ENCODE measurements at regions not wholly inside any gene's neighbourhood (a gene's known extent, or its start where the extent isn't known, plus 50 kb on each side); places are given as distances from the start of the nearest gene placed in this dataset.

DNA sequence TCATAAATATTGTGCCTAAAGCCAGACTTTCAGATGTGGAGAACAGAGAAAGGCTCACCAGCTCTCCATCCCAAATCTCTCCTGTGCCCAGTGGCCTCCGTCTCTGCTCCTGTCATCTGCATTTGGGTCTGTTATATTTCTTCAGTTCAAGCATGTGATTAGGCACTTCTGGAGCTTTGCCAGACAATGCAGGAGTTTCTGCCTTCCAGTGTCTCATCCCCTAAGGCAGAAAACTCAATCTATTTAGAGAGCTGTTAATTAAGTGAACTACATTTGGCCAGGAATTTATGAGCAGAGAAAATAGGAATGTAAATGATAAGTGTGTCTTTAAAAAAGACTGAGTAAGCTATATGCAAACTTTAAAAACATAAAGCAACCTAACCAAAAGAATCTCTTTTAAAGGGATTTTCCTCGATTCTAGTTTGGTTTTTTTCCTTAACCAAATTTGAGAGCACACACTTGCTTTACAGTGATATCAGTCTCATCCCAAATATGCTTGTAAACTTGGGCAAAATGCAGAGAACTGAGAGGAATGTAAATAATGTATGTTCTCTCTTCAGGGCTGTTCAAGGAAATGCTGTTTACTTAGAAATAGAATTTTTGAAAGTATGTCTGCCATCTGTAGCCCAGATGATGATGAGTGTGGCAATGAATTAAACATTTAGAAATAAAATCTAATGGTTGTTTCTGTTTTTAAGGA is 113.9 kb downstream of the ELOVL4 start:
- H2BK5ac ChIP-seq (ENCODE audit: low read depth, low read length), result no peak overlapping the region
- H3K27me3 ChIP-seq (replicated peaks in 1 of 4; ENCODE audit: control insufficient read depth in 3 of 4, extremely low read depth in 1 of 4, insufficient read depth in 3 of 4, low read length in 3 of 4), result peaks cover 0 to 1% (median 0%) of the 10 kb centered on the region in 4 experiments; a peak in 1 of 7 replicates
- H2AFZ ChIP-seq (ENCODE audit: low read length), result no peak overlapping the region
- H3K23me2 ChIP-seq (ENCODE audit: low read depth, low read length), result no peaks in the 10 kb centered on the region
- no peak for FAIRE-seq
- no peak overlapping the region for H4K91ac ChIP-seq (replicated peaks; ENCODE audit: insufficient read length, low read length)
- H3K79me2 ChIP-seq (ENCODE audit: control insufficient read depth in 1 of 2, insufficient read depth in 2 of 2, low read length in 2 of 2), result no peaks in the 10 kb centered on the region
- no peak overlapping the region for H3K56ac ChIP-seq (replicated peaks; ENCODE audit: insufficient read length, low read depth, low read length)
- WGBS, 2 experiments (ENCODE audit: extremely low coverage in 1 of 2, insufficient coverage in 1 of 2, insufficient read length in 1 of 2, insufficient replicate concordance in 2 of 2, low coverage in 1 of 2, low lambda C conversion rate in 2 of 2, missing lambda C conversion rate in 1 of 2), result 86% methylated on average over 2 of the region's 2 CpGs; no CpG with 5 or more reads in 1 of the 2 experiments
- ChIA-PET POLR2A (ENCODE audit: partially characterized antibody) (no interaction called here), CTCF (ENCODE audit: partially characterized antibody) (interaction anchor here (1.0 to 2.8 kb wide), 2 partner anchors 20 to 36 kb away, joined by 4 to 7 read pairs; no protein-coding TSS in a partner anchor)
- H2BK20ac ChIP-seq (ENCODE audit: low read length), result no peak overlapping the region
- H3K79me1 ChIP-seq (ENCODE audit: low read depth, low read length), result no peaks in the 10 kb centered on the region
- H4K5ac ChIP-seq (ENCODE audit: insufficient read length, low read depth, low read length), result no peak overlapping the region
- no peak overlapping the region for H3K4me3 ChIP-seq (ENCODE audit: extremely low read depth in 1 of 4, insufficient read depth in 2 of 4, low read depth in 3 of 4, low read length in 4 of 4)
- H2BK12ac ChIP-seq (ENCODE audit: low read depth, low read length), result no peak overlapping the region
- no peak overlapping the region for H3K4ac ChIP-seq (replicated peaks; ENCODE audit: insufficient read length, low read depth, low read length)
- no peak overlapping the region for H3K9ac ChIP-seq (replicated peaks in 1 of 4; ENCODE audit: extremely low read depth in 1 of 4, low read depth in 3 of 4, low read length in 3 of 4)
- no peaks in the 10 kb centered on the region for H3K36me3 ChIP-seq (ENCODE audit: control insufficient read depth in 2 of 4, insufficient read depth in 4 of 4, low read length in 3 of 4)
- H3K18ac ChIP-seq (ENCODE audit: extremely low read depth, low read length), result no peak overlapping the region
- H3K4me1 ChIP-seq (replicated peaks in 1 of 4; ENCODE audit: control insufficient read depth in 3 of 4, insufficient read depth in 4 of 4, low read length in 3 of 4), result no peaks in the 10 kb centered on the region
- no peak overlapping the region for H4K8ac ChIP-seq (ENCODE audit: extremely low read depth, insufficient read depth, low read length)
- H3K9me3 ChIP-seq (ENCODE audit: insufficient read depth in 2 of 2, low read depth in 1 of 2, low read length in 1 of 2), result peaks cover 0 to under 1% of the 10 kb centered on the region in 2 experiments; a peak in 1 of 4 replicates
- no peak for DNase-seq (ENCODE audit: low read depth in 1 of 2, low spot score in 2 of 2)
- no peak overlapping the region for H2AK5ac ChIP-seq (ENCODE audit: low read depth, low read length)
- H2BK120ac ChIP-seq (replicated peaks; ENCODE audit: low read depth, low read length), result no peak overlapping the region
- H2BK15ac ChIP-seq (ENCODE audit: low read length), result no peak overlapping the region
- no peak overlapping the region for H3K27ac ChIP-seq (ENCODE audit: low read depth, low read length)
- TF ChIP-seq CHD2 (IDR thresholded peaks at IDR 0.05; ENCODE audit: low read length), result no peak
- no peak for TF ChIP-seq POLR2AphosphoS5 (IDR thresholded peaks at IDR 0.05; ENCODE audit: low read depth, low read length)
- TF ChIP-seq ASH2L (IDR thresholded peaks at IDR 0.05; ENCODE audit: low read length), result no peak
- no peak overlapping the region for H3K23ac ChIP-seq (ENCODE audit: insufficient read length)
- no peak overlapping the region for H3K14ac ChIP-seq (ENCODE audit: insufficient read length)
- no peaks in the 10 kb centered on the region for H4K20me1 ChIP-seq (replicated peaks in 1 of 2; ENCODE audit: control insufficient read depth in 1 of 2, insufficient read depth in 2 of 2, low read length in 2 of 2)
- H3K4me2 ChIP-seq (ENCODE audit: insufficient read depth in 1 of 2, low read depth in 2 of 2, low read length in 2 of 2), result no peak overlapping the region

Measured in H1 (cell line).